Islet precursor cell (in vitro differentiated cells): ENCODE measurements at regions not wholly inside any gene's neighbourhood (a gene's known extent, or its start where the extent isn't known, plus 50 kb on each side); places are given as distances from the start of the nearest gene placed in this dataset.
"Not testable (repeated sequence)": the region's sequence is repeated elsewhere in the genome, so short reads cannot be mapped to it uniquely, and the experiment has no call there.

Source experiments
- DNase-seq: peaks from one replicate; pipeline ENCODE4 v3.0.0-alpha.2; 2018

DNA sequence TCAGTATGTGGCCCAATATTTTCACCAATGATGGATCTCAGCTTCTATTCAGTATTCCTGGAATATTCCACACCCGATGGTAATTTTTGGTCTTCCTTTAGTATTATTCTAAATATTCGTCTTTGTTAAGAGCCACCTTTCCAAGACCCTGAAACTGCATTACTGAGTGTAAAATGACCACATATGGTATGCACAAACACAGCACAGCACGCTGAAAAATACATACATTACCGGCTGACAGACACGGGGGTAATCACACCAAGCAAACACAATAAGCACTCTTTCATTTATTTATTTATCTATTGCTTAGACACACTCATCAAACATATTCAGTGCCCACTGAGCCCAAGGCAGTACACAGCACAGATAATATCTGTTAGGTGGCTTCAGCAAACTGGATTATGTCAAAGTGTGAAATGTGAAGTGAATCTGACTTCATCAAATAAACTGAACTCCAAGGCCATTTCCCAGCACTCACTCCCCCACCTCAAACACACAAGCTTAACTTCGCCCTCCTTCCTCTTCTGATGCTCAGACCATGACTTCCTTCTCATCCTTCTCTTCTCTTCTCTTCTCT is 1637.8 kb upstream of the C9orf72 start:
- DNase-seq = no peak

- peak; percentile 78 for DNase-seq
These were observed 1638.5 kb upstream of the C9orf72 start for GRCh38 chr9:29211580-29212396.

DNA sequence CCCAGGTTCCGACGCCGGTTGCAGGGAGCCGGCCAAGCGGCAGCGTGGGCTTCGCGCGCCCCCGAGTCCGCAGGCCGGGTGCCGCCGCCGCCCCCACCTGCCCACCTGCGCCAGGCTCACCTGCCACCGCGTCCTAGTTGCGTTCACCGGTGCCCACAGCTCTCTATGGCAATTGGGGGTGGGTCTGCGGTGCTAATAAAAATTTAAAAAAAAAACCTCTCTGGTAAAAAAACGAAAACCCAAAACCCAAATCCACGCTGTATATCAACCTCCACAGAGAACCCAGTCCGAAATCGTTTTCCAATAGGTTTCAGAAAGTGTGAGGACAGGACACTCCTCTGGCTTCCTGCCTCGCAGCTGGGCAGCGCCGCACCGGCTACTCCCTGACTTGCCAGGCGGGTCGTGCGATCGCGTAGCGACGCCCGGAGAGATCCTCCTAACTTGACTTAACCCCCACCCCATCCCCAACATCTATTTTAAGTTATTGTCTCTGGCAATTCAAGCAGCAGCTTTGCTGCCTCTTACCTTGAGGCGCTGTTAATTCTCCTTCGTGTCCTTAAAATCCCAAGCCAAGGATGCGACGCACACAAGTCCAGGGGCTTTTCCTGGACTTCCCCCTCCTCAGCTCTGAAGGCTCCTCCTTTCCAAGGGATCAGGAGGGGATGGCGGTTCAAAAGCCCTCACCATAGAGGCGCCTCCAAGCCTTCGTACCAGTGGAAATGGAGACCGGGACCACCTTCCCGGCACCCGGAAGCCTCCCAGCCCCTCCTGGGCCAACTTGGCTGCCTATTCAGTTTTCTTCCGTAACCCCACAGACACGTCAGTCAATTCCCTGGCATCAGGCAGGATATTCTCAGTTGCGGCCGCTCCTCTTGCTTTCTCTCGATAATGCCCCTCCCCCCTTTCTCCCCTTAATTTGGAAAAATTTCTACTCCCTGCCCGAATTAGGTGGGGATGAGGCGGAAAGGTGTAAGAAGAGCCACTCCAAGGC is 1639.4 kb upstream of the C9orf72 start:
- peak; percentile 65 for DNase-seq

- peak; percentile 77 for DNase-seq
These were observed 1640.3 kb upstream of the C9orf72 start, which contains the start of gene LINGO2 for GRCh38 chr9:29213417-29214153. TSS of gene LINGO2 (minus strand) at chr9:29213601.

- DNase-seq = peak; percentile 88
These were observed 1640.9 kb upstream of the C9orf72 start for GRCh38 chr9:29214154-29214689.

GRCh38 chr9:29214690-29215253 is 1641.5 kb upstream of the C9orf72 start:
- peak; percentile 60 for DNase-seq

DNA sequence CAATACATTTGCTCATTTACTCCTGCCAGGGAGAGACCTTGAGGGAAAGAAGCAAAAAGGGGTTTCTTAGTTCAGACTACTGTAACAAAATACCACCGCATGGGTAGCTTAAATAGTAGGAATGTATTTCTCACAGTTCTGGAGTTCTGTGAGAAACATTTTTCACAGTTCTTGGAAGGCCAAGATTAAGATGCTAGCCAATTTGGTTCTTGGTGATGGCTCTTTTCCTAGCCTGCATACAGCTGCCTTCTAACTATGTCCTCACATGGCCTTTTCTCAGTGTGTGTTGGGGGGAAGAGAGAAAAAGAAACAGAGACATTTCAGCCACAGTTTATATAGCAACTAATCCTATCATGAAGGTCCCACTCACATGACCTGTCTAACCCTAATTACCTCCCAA is 1644.7 kb upstream of the C9orf72 start:
- DNase-seq = no peak

GRCh38 chr9:29220596-29221251 is 1647.4 kb upstream of the C9orf72 start:
- DNase-seq = no peak

DNA sequence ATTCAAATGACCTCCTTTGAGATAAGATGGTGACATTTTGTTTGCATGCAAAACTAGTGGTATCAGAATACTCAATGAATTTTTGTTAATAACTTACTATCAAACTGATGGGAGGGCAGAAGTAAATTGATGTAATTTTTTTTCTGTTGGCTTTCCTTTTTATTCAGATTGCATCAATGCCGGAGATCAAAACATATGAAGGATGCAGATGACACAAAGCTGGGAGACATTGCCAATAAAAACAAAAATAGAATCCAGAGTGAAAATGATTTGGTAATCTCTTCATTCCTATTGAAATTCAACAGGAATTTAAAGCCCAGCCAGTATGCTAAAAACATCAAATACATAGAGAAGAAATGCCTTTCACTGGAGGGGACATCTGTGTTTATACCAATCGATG is 1655.3 kb upstream of the C9orf72 start:
- DNase-seq = no peak

- no peak for DNase-seq
These were observed 1657.7 kb upstream of the C9orf72 start for GRCh38 chr9:29230931-29231330.

- no peak for DNase-seq
These were observed 1659.9 kb upstream of the C9orf72 start for GRCh38 chr9:29233193-29233592.

GRCh38 chr9:29241320-29241719 is 1668.0 kb upstream of the C9orf72 start:
- DNase-seq = no peak

DNA sequence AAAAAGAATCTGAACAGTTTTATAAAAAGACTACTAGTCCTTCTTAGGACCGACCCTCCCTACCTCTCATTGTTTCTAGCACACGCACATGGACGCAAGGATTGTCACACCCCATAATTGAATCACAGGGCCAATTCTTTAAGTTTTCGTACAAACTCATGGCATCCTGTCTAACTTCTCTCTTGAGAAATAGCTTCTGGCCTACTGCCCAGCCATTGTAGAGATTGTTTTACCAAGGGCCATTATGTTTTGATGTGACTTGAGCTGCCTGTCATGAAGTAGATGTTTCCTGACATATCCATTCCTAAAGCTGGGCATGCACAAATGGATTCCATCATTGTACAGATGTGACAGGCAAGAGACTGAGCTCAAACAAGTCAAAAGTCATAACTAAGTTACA is 1672.1 kb upstream of the C9orf72 start:
- no peak for DNase-seq

DNA sequence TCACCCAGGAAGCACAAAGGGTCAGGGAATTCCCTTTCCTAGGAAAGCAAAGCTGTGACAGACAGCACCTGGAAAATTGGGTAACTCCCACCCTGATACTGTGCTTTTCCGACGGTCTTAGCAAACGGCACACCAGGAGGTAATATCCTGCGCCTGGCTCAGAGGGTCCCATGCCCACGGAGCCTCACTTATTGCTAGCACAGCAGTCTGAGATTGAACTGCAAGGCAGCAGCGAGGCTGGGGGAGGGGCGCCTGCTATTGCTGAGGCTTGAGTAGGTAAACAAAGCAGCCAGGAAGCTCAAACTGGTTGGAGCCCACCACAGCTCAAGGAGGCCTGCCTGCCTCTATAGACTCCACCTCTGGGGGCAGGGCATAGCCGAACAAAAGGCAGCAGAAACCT is 1697.1 kb upstream of the C9orf72 start:
- not testable (repeated sequence) for DNase-seq

GRCh38 chr9:29282121-29282520 is 1708.8 kb upstream of the C9orf72 start:
- DNase-seq = no peak

DNA sequence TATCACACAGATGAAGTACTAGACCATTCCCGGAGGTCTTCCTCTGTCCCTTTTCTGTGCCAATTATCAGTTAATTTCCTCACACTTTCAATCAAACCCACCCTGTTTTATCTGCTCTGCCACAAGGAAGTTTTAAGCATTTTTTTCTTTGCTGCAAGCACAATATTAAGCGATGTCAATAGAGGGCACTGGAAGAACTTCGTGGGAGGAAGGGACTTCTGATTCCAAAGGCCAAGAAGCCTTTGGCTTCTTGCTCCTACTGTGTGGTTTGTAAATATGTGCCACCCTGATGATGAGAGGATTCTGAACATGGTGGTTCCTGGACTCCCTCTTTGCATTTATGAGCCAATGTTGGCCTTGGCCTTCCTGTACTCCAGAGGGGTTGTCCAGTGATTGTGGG is 1712.5 kb upstream of the C9orf72 start:
- DNase-seq = no peak

GRCh38 chr9:29289365-29289764 is 1716.1 kb upstream of the C9orf72 start:
- DNase-seq = no peak

DNA sequence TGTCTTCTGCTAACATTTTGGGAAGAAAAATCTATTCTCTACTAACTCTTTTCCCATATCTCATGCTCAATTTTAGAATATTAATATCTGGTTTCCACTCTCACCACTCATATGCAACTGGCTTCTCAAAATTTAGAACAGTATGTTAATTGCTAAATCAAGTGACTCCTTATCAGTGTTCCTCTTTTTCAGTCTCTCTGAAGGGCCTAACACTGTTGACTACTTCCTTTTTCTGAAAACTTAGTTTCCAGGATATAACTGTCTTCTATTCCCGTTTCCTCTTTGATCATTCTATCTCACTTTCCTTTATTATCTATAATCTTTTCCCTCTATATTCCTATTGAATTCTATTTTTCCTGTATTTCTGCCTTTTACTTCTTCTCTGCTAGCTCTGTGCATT is 1717.2 kb upstream of the C9orf72 start:
- no peak for DNase-seq

- DNase-seq = no peak
These were observed 1724.3 kb upstream of the C9orf72 start for GRCh38 chr9:29297592-29297991.

DNA sequence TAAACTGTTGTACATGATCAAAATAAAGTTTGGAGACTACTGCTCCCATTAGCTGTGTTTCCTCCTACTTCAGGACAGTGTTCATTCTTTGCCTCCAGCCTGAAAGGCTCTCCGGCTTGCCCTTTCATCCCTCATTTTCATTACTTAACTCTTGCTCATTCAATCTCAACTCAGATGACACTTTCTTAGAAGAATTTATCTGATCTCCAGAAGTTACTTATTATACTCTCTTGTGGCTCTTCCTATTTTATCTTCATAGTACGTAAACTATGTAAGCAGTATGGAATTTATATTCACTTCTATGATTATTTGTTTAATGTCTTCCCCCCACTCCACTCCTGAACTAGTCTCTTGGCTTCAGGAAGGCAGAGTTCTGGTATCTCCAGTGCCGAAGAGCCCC is 1737.9 kb upstream of the C9orf72 start:
- no peak for DNase-seq

DNA sequence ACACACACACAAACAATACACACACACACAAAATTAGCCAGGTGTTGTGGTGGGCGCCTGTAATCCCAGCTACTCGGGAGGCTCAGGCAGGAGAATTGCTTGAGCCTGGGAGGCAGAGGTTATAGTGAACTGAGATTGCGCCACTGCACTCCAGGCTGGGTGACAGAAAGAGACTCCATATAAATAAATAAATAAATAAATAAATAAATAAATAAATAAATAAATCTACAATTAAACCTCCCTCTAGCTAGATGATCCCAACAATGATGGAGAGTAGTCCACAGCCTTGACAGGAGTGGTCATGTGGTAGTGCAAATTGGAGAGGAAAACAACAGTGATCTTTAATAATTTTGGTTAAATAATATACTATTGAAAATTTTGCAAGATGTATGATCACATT is 1739.0 kb upstream of the C9orf72 start:
- DNase-seq = no peak
